ENCODE measurements at regions not wholly inside any gene's neighbourhood (a gene's known extent, or its start where the extent isn't known, plus 50 kb on each side); places are given as distances from the start of the nearest gene placed in this dataset.

DNA sequence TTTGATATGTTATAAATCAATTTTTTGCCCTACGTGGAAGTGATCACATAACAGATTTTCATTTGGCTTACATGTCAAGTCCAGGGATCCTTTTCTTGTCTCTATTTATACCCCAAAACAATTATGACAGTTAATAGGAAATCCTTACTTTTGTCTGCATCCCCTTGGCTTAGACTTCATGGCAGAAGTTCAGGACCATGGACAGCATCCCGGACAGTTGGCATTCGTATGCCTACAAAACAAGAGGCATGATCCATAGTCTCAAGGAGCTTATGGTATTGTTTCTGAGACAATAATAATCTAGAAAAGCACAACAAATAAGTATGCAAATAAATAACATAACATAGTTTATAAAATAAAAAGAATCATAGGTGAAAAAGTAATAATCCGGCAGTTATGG, 214.3 kb upstream of the GRIA1 start:
- TF ChIP-seq, protein P1, sequence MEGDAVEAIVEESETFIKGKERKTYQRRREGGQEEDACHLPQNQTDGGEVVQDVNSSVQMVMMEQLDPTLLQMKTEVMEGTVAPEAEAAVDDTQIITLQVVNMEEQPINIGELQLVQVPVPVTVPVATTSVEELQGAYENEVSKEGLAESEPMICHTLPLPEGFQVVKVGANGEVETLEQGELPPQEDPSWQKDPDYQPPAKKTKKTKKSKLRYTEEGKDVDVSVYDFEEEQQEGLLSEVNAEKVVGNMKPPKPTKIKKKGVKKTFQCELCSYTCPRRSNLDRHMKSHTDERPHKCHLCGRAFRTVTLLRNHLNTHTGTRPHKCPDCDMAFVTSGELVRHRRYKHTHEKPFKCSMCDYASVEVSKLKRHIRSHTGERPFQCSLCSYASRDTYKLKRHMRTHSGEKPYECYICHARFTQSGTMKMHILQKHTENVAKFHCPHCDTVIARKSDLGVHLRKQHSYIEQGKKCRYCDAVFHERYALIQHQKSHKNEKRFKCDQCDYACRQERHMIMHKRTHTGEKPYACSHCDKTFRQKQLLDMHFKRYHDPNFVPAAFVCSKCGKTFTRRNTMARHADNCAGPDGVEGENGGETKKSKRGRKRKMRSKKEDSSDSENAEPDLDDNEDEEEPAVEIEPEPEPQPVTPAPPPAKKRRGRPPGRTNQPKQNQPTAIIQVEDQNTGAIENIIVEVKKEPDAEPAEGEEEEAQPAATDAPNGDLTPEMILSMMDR (IDR thresholded peaks at IDR 0.05): no peak
- no peak for TF ChIP-seq POLR2A (IDR thresholded peaks at IDR 0.05)

Measured in Peyer's patch (tissue), 4 donors.